NCI-H187 treated with DMSO at 0.1 percent for 48 hours (cell line): ENCODE measurements at regions not wholly inside any gene's neighbourhood (a gene's known extent, or its start where the extent isn't known, plus 50 kb on each side); places are given as distances from the start of the nearest gene placed in this dataset.

ENCODE experiments used
- DNase-seq: peaks from one replicate; lab custom pipeline; 2025; lab: John Stamatoyannopoulos, UW

DNA sequence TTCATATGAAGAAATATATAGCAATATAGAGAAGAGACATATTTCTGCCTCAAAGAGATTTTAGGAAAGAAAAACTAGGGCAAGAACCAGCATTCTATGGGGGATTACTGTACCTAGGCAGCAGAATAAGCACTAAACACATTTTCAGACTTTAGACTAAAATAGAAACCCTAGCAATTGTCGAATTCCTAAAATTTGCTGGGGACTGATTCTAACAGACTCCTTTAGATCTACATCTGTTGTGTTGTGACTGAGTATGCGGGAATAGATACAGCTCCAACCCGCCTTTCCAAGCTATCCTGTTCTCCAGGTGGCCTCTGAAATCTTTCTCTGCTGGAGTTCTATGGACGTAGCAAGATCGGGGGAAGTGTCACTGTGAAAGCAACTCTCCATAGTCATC lies 482.2 kb downstream of the NTRK2 start:
- no peak for DNase-seq

DNA sequence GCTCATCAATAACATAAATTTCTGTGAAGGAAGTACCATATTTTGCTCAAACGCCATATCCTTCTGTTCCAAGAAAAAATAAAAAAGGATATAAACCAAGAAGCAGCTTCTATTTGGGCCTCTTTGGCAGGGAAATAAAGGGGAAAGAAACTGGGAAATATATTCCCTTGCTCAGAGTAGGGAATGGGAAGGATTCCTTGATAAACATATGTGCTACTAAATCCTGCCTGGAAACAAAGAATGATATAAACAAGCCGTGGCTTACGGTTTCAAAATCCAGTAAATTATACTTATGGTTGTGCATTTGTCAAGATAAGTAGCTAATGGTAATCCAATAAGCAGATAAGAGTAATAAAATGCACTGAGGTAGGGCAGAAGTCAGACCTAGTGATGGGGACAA lies 481.6 kb downstream of the NTRK2 start:
- no peak for DNase-seq

DNA sequence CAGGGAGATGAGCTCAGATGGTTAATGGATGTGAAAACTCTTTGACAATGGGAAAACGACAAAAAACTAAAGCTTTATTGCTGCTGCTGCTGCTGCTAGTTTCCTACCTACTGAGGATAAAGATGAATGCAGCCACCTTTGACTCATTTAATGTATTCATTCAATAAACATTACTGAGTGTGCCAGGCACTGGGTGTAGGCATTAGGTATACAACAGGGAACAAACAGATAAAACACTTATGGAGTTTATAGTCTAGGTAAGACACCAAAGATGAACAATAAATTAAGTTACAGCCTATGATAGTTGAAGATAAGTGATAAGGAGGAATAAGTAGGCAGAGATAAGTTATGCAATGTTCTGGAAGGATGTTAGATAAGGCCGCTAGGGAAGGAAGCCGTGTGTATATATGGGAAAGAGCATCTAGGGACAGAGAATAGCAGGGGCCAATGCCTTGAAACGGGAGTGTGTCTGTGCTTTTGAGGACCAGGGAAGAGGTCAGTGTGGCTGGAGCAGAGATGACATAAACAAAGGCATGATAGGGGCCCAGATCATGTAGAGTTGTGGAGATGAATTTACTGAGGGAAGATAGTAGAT lies 477.6 kb downstream of the NTRK2 start:
- DNase-seq: no peak

DNA sequence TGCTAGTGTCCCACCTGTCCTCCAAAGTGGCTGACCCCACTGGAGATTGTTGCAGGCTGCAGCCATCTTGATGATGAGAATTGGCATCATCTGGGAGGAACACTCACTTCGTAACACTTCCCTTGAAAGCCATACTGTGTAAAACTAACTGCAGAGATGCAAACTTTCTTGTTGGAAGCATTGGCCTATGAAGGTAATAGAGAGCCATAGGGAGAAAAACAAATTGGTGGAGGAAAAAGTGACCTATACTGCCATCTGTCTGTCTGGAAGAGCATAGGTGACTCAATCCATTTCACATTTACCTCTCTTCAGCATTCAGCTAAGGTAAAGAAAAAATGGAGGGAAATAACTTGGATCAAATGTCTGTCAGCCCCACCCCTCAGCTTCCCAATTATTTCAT lies 473.4 kb downstream of the NTRK2 start:
- DNase-seq: no peak

DNA sequence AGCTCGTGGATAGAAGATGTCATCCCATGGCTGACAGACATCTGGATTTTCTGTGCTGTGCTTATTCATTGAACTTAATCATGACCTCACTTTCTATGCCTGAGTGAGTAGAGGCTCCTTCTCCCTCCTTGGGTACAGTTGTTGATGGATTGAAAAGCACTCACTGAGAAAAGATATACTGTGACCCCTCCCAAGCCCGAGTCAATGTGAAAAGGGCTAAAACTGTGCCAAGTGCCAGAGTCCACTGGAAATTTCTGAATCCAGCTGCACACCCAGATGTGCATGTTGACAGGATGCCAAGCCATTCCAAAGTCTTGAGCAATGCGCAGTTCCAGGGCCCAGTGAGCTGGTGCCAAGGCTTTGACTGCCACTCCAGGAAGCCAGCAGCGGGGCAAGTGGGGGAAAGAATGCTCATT lies 473.0 kb downstream of the NTRK2 start:
- no peak for DNase-seq

DNA sequence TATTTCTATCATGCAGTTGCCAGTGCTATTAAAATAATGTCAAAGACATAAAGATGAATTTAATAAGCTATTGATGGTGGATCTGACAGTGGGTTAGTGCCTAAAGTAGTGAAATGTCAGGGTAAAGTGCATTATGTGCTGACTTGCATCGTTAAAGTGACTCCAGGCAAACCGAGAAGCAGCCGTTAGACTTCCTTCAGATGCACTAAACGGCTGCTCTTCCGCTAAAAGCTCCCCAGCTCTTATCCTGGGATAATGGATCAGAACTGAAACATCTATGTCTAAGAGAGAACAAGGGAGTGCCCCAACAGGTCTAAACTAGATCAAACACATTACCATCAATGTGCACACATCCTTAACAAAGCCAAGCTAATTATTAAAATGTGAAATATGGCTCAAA lies 468.2 kb downstream of the NTRK2 start:
- peak; percentile 4 for DNase-seq

DNA sequence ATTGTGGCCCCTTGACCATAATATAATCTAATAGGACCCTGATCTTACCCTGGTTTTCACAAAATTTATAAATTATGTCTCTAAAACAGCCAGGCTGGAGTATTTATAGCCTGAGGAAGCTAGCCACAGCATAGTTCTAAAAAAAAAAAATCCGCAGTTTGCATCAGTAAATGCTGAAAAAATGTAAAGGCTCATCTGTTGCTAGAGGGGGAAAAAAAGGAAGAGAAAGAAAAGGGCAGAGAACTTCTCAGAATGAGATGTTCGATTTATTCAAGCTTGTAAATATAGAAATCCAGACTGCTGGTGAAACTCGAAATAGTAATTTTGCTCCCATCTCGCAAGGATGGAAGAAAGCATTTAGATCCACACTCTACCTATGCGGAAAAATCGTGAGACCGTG lies 467.5 kb downstream of the NTRK2 start:
- no peak for DNase-seq

DNA sequence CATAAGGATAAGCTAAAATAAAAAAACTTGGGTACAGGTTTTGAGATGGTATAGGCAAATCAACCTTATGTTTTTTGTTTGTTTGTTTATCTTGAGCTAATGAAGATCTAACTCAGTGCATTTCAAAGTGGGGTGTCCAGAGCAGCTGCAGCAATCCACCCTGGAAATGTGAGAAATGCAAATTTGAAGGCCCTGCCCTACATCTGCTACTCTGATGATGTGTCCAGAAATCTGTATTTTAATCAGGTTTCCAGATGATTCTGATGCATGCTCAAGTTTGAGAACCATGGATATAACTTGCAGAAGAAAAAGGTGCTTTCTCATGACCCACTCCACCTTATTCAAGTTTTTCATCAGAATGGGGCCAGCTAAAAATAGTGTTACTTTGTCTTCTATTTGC lies 467.0 kb downstream of the NTRK2 start:
- no peak for DNase-seq

DNA sequence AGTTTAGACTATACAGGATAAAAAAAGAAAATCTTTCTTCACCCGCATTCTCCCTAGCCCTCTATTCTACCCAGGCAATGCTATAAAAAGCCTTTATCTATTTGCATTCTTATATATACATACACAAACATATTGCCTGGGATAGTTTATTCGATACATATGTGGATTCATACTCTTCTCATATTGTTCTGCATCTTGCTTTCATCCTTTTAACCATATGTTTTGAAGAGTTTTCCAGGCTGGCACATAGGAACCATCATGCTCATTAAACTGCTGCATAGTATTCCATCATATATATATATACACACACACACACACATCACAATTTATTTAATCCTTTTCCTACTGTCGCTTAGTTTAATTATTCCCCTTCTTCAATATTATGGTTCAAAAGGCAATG lies 461.2 kb downstream of the NTRK2 start:
- DNase-seq: no peak

DNA sequence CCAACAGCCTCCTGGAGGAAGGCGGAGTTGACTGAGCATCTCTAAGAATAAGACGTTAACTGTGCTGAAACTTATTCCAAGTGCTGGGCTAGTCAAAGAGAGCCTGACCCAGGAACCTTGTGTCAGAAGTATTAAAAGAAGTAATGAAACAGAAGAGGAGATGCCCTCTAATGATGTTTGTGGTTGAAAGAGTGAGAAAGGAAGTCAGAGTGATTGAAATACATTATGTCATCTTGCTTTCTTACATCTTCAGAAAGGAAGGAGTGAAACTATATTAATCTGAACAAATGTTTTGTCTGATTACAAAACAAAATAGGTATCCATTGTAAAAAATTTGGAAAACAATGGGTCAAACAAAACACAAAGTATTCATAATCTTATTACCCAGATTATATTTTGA lies 460.7 kb downstream of the NTRK2 start:
- DNase-seq: no peak

DNA sequence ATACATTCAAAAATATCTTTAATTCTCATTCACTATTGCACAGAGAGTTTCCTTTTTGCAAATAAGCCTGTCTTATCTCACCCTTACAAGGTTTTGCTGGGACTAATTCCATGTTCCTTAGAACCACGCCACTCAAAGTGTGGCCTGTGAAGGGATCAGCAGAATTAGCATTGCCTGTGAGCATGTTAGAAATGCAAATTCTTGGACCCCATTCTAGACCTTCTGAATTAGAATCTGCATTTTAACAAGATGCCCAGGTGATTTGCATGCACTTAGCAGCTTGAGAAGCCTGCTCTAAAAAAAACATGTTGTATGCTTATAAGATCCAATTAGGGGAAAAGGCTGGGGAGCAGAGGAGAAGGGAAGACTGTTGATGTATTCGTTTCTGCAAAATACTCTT lies 460.0 kb downstream of the NTRK2 start:
- DNase-seq: no peak

DNA sequence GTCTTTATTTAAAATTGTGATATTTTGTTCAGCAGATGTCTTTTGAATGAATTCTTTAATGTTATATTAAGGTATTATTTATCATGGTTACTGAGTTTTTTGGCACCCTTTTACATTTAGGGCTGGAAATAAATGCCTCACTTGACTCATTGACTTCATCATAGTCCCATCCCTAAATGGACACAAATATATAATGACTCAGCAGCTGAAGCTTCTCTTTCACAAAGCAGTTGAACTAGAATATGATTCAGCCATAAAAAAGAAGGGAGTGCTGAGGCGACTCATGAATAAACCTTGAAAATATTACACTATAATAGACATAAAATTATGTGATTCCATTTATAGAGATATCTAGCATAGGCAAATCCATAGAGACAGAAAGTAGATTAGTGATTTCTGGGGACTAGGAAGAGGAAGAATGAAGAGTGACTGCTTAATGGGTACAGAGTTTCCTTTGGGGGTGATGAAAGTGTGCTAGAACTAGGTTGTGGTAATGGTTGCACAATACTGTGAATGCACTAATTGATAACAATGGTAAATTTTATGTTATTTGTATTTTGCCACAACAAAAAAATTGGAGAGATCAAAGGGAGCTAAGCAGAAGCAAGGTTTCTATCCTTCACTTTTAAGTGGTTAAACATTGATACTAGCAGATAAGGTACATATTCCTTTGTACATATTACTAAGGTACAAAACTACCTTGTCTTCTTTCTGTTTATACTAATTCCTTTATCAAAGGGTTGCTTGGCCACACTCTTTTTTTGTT lies 449.6 kb downstream of the NTRK2 start:
- no peak for DNase-seq

DNA sequence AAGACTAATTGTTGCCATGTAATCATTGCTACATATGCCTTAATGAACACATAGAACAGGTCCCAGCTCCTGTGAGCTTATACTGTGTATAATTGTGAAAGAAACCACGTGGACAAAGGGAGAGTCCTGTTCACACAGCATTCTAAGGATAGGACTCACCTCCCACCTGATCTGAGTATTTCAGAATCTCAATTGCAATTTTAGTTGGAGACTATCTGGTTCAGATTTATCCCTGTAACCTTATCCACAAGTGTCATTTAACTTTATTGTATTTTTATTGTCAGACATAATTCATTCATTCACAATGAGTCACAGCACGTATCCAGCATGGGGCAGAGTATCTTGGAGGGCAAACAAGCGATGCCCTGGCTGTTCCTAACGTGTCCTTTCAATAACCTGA lies 448.3 kb downstream of the NTRK2 start:
- no peak for DNase-seq

DNA sequence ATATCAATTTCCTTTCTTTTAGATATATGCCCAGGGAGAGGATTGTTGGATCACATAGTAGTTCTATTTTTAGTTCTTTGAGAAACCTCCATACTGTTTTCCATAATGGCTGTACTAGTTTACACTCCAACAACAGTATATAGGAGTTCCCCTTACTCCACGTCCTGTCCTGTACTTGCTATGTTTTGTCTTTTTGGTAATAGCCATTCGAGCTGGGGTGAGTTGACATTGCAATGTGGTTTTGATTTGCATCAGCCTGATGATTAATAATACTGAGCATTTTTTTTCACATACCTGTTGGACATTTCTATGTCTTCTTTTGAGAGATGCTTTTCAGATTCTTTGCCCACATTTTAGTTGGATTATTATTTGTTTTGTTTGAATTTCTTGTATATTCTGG lies 445.9 kb downstream of the NTRK2 start:
- no peak for DNase-seq

DNA sequence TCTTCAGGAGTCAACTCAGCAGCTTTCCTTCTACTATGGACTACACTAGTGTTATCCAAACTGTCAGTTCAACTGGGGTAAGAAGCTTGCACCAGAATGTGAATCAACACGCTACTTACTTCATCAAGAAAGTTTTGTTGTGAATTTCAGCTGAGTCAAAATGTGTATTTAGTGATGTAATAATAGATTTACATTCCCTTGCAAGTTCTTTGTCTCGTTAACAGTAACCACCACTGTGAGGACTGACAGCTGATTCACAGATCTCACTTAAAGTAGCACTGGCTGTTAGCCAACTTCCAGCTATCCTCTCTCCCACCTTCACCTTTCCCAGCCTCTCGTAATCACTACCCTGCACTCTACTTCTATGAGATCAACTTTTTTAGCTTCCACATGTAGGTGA lies 445.3 kb downstream of the NTRK2 start:
- DNase-seq: no peak

DNA sequence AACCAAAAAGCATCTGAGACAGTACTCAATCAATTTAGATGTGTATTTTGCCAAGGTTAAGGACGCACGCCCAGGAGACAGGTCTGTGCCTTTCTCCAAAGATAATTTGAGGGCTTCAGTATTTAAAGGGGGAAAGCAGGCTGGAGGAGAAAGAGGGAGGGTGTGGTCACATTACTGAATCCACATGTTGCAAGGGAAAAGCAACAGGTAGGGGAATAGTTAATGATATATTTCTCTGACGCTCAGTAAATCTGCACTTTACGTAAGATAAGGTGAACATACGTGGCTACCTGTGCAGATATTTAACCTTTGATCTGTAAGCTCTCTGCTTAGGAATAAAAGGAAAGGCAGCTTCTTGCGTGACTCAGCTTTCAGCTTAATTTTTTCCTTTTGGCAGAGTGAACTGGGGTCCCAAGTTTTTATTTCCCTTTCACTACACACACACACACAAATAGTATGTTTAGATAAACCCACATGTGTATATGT lies 443.4 kb downstream of the NTRK2 start:
- DNase-seq: no peak

DNA sequence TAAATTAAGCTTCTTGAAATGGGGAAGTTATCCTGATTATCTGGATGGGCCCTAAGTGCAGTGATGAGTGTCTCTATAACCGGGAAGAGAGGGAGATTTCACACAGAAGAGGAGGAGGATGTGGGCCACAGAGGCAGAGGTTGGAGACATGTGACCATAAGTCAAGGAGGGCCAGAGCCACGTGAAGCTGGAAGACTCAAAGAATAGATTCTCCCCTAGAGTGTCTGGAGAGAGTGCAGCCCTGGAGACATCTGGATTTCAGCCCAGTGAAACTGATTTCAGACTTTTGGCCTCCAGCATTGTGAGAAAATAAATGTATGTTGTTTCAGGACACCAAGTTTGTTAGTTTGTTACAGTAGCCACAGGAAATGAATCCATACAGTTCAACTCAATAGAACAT lies 442.9 kb downstream of the NTRK2 start:
- DNase-seq: no peak

DNA sequence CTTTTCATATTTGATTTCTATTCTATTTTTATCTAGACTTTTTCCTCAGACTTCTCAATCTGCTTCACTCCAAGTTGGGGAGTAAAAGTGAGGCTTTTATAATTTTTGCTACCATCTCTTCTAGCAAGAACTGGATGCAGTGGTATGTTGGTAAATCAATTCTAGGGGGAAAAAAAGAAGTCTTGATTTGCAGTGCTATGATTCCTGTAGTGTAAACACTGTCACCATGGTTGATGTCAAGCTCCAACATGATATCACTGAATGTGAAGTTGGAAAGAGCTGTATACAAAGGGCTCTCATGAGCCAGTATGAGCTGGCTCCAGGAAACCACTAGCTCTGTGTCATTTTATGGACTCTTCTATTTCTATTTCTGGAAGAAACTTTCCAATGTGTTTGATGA lies 439.2 kb downstream of the NTRK2 start:
- DNase-seq: no peak

DNA sequence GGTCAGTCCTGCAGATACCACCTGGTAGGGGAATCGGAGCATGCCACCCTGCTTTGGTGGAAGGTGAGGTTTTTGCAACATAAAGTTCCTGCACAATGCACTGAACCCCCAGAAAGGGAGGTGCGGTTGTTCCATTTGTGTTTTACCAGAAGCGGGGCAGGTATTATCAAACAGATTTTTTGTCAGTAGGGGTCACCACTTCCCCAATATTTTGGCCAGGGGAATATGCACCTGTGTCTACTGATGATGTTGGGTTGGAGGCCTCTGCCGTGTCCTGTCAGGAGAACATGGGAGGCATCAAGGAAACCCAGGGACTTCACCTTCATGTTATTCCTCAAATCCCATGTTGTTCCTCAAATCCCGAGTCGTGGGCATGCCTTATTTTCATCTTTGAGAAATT lies 438.7 kb downstream of the NTRK2 start:
- DNase-seq: no peak

DNA sequence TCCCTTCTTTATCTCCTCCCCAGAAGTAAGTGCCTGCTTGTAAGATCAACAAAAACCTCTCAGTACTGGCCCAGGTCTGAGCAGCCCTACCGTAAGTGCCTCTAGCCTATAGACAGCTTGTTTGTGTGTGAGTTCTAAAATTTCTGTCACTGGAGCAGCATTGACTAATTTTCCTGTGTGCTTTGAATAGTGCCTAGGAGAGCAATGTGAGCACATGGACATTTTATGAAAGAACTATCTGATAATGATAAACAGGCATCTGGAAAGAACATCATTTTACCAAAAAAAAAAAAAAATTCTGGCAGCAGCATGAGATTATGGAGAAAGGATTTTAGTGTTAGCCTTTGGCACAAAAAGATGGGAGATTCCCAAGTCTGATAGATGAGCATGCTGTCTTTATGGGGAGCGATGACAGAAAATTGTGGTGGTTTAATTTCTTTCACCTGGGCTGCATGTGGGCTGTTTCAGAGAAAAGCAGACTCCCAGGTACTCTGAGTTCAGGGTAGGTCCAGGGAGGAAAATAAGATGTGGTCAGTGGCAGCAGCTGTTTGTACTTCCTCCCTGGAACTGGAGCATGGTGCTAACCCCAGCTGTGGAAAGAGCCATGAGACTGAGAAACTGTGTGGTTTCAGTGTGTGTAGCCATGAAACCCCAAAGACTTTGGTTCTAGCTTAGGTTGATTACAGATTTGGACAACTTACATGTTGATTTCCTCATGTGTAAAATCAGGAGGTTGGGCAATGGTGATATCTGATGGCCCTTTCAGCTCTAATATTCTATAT lies 419.9 kb downstream of the NTRK2 start:
- no peak for DNase-seq

DNA sequence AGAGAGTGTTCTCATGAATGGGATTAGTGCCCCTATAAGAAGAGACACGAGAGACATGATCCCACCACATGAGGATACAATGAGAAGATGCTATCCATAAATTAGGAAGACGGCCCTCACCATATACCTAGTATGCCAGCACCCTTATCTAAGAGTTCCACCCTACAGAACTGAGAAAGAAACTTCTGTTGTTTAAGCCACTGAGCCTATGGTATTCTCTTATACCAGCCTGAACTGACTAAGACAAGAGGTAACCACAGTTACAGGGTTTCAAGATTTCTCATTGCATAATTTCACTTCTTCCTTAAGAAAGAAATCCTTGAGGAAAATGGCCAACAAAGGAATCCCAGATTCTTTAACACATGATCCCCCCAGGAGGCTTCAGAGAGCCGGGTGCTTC lies 412.4 kb downstream of the NTRK2 start:
- no peak for DNase-seq

DNA sequence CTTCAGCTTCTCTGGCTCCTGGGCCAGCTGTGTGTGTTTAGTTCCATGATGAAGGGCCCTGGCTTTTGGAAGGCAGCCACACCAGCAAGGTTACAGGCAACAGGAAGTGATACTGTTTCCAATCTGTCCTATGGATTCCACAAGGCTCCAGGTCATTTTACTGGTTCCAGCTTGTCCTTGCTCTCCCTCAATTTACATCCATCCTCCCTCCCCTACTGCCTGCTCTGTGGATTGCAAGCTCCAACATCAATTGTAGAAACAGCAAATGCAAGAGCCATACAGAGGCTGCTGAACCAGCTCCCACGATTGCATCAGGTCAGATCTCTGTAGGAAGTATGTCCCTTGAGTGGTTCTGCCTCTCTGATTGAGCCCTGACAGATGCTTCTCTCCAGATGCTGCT lies 409.8 kb downstream of the NTRK2 start:
- DNase-seq: no peak

DNA sequence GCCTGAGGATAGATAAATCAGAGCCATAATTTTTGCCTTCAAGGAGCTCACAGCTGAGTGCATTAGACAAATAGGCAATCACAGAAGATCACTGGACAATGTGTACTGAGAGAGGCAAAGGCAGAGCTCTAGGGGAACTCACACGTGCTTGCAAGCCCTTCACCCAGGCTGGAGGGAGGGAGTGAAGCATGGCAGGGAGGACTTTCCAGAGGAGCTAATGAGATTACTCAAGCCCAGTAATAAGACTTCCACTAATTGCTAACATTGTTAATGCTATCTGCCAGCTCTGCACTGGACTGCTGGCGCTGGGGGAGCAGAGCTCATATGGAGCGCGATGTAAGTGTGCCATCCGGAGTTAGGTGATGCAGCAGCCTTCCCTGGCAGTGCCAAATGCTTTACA lies 408.4 kb downstream of the NTRK2 start:
- no peak for DNase-seq
